H1 (cell line): ENCODE measurements at regions not wholly inside any gene's neighbourhood (a gene's known extent, or its start where the extent isn't known, plus 50 kb on each side); places are given as distances from the start of the nearest gene placed in this dataset.

Experiments used
- CHD7 ChIP-seq: fragments of 300-600 bp; sonication (generic); IDR thresholded peaks from 2 replicates; pipeline ENCODE4 v1.7.1; 2012; ENCODE audit warnings: low read length, moderate library complexity, mild to moderate bottlenecking, inconsistent platforms; ENCODE audit not compliant: insufficient replicate concordance
- CTCF ChIP-seq, 3 experiments: IDR thresholded peaks; 1 replicate in 2 of 3; 2 replicates in 1 of 3; pipeline versions ENCODE4 v1.5.1 to v1.6.1; 2011; ENCODE audit warnings: low read length in 3 of 3, mild to moderate bottlenecking in 3 of 3, inconsistent platforms in 2 of 3, low read depth in 1 of 3, moderate library complexity in 1 of 3; ENCODE audit not compliant: insufficient read depth in 1 of 3; ENCODE audit errors: control extremely low read depth in 1 of 3
- E2F6 ChIP-seq: IDR thresholded peaks from 2 replicates; pipeline ENCODE4 v1.6.1; 2012; ENCODE audit warnings: inconsistent platforms
- NANOG ChIP-seq: IDR thresholded peaks from 2 replicates; pipeline ENCODE4 v1.6.1; 2011; ENCODE audit warnings: low read length, low read depth, mild to moderate bottlenecking, inconsistent platforms; ENCODE audit not compliant: insufficient read depth, poor library complexity, severe bottlenecking
- TEAD4 ChIP-seq: IDR thresholded peaks from 2 replicates; pipeline ENCODE4 v1.6.1; 2012; ENCODE audit warnings: low read depth, low read length, inconsistent platforms, mixed read lengths

- TF ChIP-seq CHD7, result no peak
- TF ChIP-seq CTCF (IDR thresholded peaks at IDR 0.05; ENCODE audit: control extremely low read depth in 1 of 3, insufficient read depth in 1 of 3, low read depth in 1 of 3, low read length in 3 of 3), result no peak
- TF ChIP-seq TEAD4, result no peak
- no peak for TF ChIP-seq NANOG
- TF ChIP-seq E2F6, result no peak
Measured at GRCh38 chr12:87405918-87406317, 623.3 kb downstream of the C12orf50 start (continued).
